Activated T-helper 1 cell treated with anti-CD3 and anti-CD28 coated beads, Interleukin-12 subunit alpha, Interleukin-12 subunit beta, Interleukin-2, Interleukin-4 antibody, amounts not matched to agents 30 ng/mL and 10 ng/mL and 1 ng/mL, durations not matched to agents 14 hours and 24 hours and 36 hours (primary cell): ENCODE measurements at regions not wholly inside any gene's neighbourhood (a gene's known extent, or its start where the extent isn't known, plus 50 kb on each side); places are given as distances from the start of the nearest gene placed in this dataset.
"Not testable (repeated sequence)": the region's sequence is repeated elsewhere in the genome, so short reads cannot be mapped to it uniquely, and the experiment has no call there.

Experiments used
- DNase-seq: peaks from one replicate; pipeline ENCODE4 v3.0.0; 2021; ENCODE audit warnings: low spot score
- H3K27ac Mint-ChIP-seq: one replicate; pipeline ENCODE4 v1.8.0; 2021; ENCODE audit warnings: mild to moderate bottlenecking, mixed read lengths
- H3K27me3 Mint-ChIP-seq: one replicate; pipeline ENCODE4 v1.8.0; 2022; ENCODE audit warnings: mild to moderate bottlenecking, moderate library complexity, mixed read lengths; ENCODE audit not compliant: insufficient read depth
- H3K36me3 Mint-ChIP-seq: one replicate; pipeline ENCODE4 v1.8.0; 2021; ENCODE audit warnings: low read depth, mixed read lengths
- H3K4me1 Mint-ChIP-seq: one replicate; pipeline ENCODE4 v1.8.0; 2021; ENCODE audit warnings: low read depth, mixed read lengths
- H3K4me3 Mint-ChIP-seq: one replicate; pipeline ENCODE4 v1.8.0; 2021; ENCODE audit warnings: mild to moderate bottlenecking, moderate library complexity, mixed read lengths
- H3K9me3 Mint-ChIP-seq: one replicate; pipeline ENCODE4 v1.8.0; 2021; ENCODE audit warnings: mixed read lengths
- intact Hi-C: fragments of 100-400 bp; cut with micrococcal nuclease; formaldehyde crosslinking; loops from one replicate; pipeline ENCODE4 v1.15.1; 2024

DNA sequence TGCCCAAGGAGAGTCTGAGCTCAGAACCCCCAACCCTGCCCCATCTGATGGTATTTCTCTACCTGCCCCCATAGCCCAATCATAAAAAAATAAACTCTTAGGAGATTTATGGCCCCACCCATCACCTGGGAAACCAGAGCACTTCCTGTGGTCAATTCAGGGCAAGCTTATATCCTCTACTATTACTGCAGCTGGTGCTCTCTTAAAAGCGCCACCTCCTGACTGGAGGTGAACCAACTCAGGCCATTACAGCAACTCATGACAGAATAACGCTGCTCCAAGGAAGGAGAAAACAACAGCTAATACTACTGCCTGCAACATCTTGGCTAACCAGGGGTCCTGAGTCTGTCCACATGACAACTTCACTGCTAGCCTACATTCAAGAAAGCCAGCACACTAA lies 195.7 kb downstream of the MTCL1 start:
- H3K4me3 Mint-ChIP-seq: no peak overlapping the region
- peaks cover 13% of the 10 kb centered on the region for H3K27me3 Mint-ChIP-seq
- H3K27ac Mint-ChIP-seq: no peak overlapping the region
- H3K4me1 Mint-ChIP-seq: no peaks in the 10 kb centered on the region
- H3K9me3 Mint-ChIP-seq: peaks cover 11% of the 10 kb centered on the region
- intact Hi-C loops: no loop called here
- no peak for DNase-seq
- H3K36me3 Mint-ChIP-seq: no peaks in the 10 kb centered on the region

DNA sequence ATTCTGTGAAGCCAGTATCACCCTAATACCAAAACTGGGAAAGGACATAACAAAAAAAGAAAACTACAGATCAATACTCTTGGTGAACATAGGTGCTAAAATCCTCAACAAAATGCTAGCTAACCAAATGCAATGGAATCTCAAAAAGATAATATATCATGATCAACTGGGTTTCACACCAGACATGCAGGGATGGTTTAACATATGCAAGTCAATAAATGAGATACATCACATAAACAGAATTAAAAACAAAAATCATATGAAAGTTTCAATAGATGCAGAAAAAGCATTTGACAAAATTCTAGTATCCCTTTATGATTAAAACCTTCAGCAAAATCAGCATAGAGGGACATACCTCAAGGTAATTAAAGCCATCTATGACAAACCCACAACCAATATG lies 198.2 kb upstream of the NDUFV2 start:
- intact Hi-C loops: no loop called here
- Mint-ChIP-seq H3K9me3 (peaks cover 14% of the 10 kb centered on the region), H3K27ac (no peak overlapping the region), H3K4me3 (no peak overlapping the region), H3K36me3 (no peaks in the 10 kb centered on the region), H3K27me3 (peaks cover 13% of the 10 kb centered on the region), H3K4me1 (no peaks in the 10 kb centered on the region)
- no peak for DNase-seq

DNA sequence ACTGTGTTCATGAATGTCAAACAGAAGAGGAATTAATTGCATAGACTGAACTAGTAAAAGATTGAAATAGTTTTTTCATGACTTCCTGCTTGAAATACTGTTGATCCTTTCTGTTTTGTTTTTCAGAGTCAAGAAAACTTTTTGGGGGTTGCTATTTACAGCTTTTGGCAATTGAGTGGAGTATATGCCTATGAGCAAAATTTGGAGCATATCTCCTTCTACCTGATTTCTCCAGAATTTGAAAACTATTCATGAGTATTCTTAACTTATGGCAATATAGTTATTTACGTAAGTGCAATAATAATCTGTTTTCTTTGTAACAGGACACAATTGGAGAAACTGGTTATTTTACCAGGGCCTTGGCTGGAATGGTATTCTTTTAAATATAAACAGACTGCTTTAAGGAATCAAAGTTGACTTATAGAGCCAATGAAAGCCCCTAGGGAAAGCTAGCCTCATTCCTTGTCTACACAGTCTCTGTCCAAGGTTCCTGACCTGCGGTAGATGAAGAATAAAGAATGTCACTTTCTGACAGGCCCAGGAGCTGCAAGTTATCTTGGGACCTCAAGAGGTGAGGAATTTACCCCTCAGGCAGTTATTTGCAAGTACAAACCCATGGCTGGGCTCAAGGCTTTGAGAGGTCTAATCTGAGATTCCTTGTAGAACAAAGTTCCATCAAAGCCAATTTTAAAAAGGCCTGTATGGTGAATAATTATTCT lies 193.5 kb upstream of the NDUFV2 start:
- H3K27ac Mint-ChIP-seq: no peak overlapping the region
- peaks cover 24% of the 10 kb centered on the region for H3K9me3 Mint-ChIP-seq
- no peaks in the 10 kb centered on the region for H3K36me3 Mint-ChIP-seq
- peaks cover 13% of the 10 kb centered on the region for H3K4me1 Mint-ChIP-seq
- H3K27me3 Mint-ChIP-seq: peaks cover 7% of the 10 kb centered on the region
- intact Hi-C loops: no loop called here
- no peak overlapping the region for H3K4me3 Mint-ChIP-seq
- DNase-seq: no peak

DNA sequence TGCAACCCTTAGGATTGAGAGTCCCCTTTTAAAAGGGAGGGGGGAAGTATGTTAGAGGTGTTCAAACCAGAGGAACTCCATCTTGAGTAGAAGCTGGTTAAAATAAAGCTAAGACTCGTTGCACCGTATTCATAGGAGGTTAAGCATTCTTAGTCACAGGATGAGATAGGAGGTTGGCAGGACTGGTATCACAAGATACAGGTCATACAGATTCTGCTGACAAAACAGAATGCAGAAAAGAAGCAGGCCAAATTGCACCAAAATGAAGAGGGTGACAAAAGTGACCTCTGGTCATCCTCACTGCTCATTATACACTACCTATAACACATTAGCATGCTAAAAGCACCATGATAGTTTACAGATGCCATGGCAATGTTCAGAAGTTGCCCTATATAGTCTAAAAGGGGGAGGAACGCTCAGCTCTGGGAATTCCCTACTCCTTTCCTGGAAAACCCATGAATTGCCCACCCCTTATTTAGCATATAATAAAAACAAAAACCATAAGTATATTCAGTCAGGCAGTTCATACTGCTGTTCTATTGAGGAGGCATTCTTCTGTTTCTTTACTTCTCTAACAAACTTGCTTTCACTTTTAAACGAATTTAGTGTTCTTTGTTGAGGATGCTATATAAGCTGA lies 192.2 kb upstream of the NDUFV2 start:
- Mint-ChIP-seq H3K27ac (no peak overlapping the region), H3K4me3 (no peak overlapping the region), H3K4me1 (peaks cover 13% of the 10 kb centered on the region), H3K9me3 (peaks cover 20% of the 10 kb centered on the region), H3K36me3 (peaks cover 2% of the 10 kb centered on the region), H3K27me3 (peaks cover 1% of the 10 kb centered on the region)
- intact Hi-C loops: no loop called here
- DNase-seq: no peak

DNA sequence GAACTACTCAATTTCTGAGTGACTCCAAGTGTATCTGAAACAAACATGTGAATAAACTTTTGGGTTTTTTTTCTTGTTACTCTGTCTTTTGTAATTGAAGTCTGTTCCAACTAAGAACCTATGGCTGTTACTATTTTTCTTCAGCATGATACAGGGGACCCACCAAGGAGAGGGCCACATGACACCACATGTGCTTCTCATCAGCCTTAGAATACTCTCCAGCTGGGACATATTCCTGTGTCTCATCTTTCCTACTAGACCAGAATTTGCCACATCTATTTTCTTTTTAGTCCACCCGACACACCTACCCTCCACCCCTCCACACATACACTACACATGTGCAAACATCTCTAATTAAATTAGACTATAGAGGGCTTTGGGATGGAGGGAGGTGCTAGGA lies 191.7 kb upstream of the NDUFV2 start:
- intact Hi-C loops: no loop called here
- Mint-ChIP-seq H3K27ac (no peak overlapping the region), H3K36me3 (peaks cover 2% of the 10 kb centered on the region), H3K4me3 (no peak overlapping the region), H3K9me3 (peaks cover 18% of the 10 kb centered on the region), H3K27me3 (no peaks in the 10 kb centered on the region), H3K4me1 (peaks cover 13% of the 10 kb centered on the region)
- no peak for DNase-seq

DNA sequence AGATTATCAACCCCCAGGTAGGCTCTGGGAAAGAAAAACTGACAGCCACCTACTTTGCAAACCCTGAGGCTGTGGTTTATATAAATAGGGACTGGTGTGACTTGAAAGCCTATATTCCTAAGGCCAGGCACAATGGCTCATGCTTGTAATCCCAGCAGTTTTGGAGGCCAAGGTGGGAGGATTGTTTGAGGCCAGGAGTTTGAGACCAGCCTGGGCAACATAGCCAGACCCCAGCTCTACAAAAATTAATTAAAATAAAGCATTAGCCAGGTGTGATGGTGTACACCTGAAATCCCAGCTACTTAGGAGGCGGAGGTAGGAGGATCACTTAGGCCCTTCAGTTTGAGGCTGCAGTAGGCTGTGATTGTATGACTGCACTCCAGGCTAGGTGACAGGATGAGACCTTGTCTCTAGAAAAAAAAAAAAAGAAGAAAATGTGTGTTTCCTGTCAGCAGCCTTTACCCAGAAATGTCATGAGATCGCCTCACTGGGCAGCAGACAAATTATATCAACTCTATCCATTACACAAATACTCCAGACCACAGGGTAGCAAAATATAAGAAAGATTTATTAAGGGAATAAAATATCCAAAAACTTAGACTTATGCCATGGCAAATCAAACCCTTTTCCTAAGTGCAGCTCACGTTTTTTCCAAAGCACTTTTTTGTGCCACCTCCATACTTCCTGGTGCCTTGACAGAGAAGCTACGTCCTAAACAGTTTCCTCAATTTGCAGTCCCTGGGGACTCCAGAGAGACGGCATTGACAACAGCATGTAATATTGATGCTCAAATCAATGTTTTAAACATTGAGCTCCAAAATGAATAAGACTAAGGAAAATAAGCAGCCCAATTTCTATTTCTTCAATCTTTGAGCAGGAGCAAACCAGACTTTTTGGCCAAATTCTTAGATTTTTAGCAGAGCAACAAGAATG lies 190.8 kb upstream of the NDUFV2 start:
- Mint-ChIP-seq H3K27me3 (no peaks in the 10 kb centered on the region), H3K9me3 (peaks cover 18% of the 10 kb centered on the region), H3K4me3 (no peak overlapping the region), H3K27ac (no peak overlapping the region), H3K4me1 (peaks cover 16% of the 10 kb centered on the region), H3K36me3 (peaks cover 2% of the 10 kb centered on the region)
- intact Hi-C loops: no loop called here
- no peak for DNase-seq

DNA sequence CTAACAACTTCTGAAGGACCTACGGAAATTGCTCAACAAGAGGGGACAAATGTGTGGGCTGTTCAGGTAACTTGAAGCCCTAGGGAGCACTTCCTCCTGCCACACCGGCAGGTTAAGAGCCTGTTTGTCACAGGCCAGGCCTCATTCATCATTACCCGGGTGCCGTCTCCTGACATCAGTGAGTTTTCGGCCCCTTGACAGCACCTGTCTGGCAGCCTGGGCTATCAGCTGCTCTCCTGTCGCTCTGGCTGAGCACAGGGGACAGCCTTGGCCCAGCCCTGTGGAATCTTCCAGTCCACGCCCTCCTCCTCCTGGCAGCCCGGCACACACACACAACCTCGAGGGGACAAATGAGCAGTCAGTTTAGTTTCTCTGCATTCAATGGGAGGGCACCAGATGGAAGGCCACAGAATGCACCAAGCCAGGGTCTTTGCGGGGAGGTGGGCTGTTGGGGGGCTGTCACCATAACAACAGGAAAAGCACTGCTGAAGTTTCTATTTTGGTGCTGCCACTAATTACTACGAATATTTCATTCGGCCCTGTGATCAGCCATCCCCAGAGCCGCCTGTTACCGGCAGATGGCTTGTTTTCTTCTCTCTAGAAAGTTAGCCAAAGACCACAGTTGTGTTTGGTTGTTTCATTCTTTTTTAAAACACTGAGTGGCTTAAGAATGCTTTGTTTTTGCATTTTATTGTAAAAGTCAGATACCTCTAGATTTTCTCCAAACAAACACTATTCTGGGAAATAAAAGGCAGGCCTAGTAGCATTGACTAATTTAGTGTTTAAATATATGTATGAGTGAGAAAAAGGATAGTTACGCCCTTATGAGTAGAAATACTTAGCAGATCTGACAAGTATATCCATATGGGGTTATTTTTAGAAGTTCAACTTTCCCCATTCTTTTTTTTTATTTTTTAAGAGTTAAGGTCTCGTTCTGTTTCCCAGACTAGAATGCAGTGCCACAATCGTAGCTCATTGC lies 189.9 kb upstream of the NDUFV2 start:
- Mint-ChIP-seq H3K36me3 (peaks cover 2% of the 10 kb centered on the region), H3K4me1 (peaks cover 21% of the 10 kb centered on the region), H3K27ac (no peak overlapping the region), H3K27me3 (no peaks in the 10 kb centered on the region), H3K9me3 (peaks cover 18% of the 10 kb centered on the region), H3K4me3 (no peak overlapping the region)
- DNase-seq: no peak
- intact Hi-C loops: no loop called here

DNA sequence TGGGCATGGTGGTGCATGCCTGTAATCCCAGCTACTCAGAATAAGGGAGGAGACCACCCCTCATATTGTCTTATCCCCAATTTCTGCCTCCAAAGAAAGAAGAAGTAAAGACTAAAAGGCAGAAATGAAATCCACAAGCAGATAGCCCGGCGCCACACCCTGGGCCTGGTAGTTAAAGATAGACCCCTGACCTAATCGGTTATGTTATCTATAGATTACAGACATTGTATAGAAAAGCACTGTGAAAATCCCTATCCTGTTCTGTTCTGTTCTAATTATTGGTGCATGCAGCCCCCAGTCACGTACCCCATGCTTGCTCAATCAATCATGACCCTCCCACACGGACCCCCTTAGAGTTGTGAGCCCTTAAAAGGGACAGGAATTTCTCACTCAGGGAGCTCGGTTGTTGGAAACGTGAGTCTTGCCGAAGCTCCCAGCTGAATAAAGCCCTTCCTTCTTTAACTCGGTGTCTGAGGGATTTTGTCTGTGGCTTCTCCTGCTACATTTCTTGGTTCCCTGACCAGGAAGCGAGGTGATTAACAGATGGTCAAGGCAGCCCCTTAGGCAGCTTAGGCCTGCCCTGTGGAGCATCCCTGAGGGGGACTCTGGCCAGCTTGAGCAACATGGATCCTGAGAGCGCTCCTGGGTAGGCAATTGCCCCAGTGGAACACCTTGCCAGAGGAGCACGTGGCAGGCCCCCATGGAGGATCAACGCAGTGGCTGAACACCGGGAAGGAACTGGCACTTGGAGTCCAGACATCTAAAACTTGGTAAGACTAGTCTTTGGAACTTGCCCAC lies 188.7 kb upstream of the NDUFV2 start:
- H3K9me3 Mint-ChIP-seq: peaks cover 15% of the 10 kb centered on the region
- intact Hi-C loops, H3K4me3 Mint-ChIP-seq, H3K27me3 Mint-ChIP-seq, H3K27ac Mint-ChIP-seq, DNase-seq, H3K36me3 Mint-ChIP-seq: not testable (repeated sequence)
- H3K4me1 Mint-ChIP-seq: peaks cover 21% of the 10 kb centered on the region

DNA sequence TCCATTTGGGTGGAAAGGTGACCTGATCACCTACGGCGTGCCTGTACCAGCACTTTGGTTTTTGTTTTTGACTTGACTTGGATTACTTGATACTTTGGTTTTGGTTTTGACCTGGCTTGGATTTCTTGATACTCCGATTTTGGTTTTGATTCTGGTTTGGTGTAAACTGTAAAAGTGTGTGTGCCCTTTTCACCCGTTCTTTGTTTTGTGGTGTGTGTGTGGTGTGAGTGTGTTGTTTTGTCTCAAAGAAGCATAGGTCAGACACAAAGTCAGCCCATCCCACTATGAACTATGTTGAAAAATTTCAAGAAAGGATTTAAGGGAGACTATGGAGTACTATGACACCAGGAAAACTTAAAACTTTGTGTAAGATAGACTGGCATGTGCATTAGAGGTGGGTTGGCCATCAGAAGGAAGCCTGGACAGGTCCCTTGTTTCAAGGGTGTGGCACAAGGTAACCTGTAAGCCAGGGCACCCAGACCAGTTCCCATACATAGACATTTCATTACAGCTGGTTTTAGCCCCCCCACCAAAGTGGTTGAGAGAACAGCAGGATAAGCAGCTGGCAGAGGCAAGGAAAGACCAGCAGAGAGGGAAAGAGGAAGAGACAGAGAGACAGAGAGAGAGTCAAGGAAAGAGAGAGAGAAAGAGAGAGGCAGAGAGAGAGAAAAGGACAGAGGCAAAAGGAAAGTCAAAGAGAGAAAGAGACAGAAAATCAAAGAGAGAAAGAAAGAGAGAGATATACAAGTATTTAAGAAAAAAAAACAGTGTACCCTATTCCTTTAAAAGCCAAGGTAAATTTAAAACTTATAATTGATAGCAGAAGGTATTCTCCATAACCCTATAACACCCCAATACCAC lies 187.9 kb upstream of the NDUFV2 start:
- intact Hi-C loops, H3K27ac Mint-ChIP-seq, H3K27me3 Mint-ChIP-seq, DNase-seq, H3K4me3 Mint-ChIP-seq, H3K36me3 Mint-ChIP-seq: not testable (repeated sequence)
- Mint-ChIP-seq H3K9me3 (peaks cover 13% of the 10 kb centered on the region), H3K4me1 (peaks cover 21% of the 10 kb centered on the region)

DNA sequence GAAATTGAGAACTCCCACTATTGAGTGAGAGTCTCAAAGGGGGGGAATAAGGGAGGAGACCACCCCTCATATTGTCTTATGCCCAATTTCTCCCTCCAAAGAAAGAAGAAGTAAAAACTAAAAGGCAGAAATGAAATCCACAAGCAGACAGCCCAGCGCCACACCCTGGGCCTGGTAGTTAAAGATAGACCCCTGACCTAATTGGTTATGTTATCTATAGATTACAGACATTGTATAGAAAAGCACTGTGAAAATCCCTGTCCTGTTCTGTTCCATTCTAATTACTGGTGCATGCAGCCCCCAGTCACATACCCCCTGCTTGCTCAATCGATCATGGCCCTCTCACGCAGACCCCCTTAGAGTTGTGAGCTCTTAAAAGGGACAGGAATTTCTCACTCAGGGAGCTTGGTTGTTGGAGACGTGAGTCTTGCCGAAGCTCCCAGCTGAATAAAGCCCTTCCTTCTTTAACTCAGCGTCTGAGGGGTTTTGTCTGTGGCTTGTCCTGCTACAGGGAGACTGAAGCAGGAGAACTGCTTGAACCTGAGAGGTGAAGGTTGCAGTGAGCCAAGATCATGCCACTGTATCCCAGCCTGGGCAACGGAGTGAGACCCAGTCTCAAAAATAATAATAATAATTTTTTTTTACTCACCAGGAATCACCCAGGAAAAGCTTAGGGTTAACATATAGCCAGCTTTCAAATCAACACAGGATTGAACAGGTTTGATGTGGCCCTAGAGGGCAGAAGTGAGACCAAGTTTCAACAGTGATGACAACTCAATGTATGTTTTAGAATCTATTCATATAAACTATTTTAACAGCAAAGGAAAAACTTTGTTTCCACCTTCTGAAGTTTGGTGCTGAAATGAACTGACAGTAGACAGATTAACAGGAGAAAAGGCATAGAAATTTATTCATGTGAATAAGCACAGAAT lies 181.4 kb upstream of the NDUFV2 start:
- H3K27ac Mint-ChIP-seq, H3K27me3 Mint-ChIP-seq, DNase-seq, H3K4me3 Mint-ChIP-seq, H3K9me3 Mint-ChIP-seq, H3K4me1 Mint-ChIP-seq, intact Hi-C loops, H3K36me3 Mint-ChIP-seq: not testable (repeated sequence)
